ENCODE measurements at regions not wholly inside any gene's neighbourhood (a gene's known extent, or its start where the extent isn't known, plus 50 kb on each side); places are given as distances from the start of the nearest gene placed in this dataset.

- no peak for DNase-seq (ENCODE audit: low spot score)
- intact Hi-C loops (cut with micrococcal nuclease; ENCODE audit: unreplicated experiment) = no loop called here
- Histone ChIP-seq H3K27me3 (replicated peaks; ENCODE audit: insufficient read depth, low read depth, low read length, poor library complexity) (no peaks in the 10 kb centered on the region), H3K9me3 (ENCODE audit: low read depth, low read length, poor library complexity, severe bottlenecking) (no peaks in the 10 kb centered on the region), H3K4me3 (ENCODE audit: low read depth, low read length, poor library complexity, severe bottlenecking) (no peak overlapping the region), H3K27ac (ENCODE audit: low read depth, low read length, poor library complexity, severe bottlenecking) (no peak overlapping the region), H3K36me3 (ENCODE audit: insufficient read depth, low read length, poor library complexity, severe bottlenecking) (no peaks in the 10 kb centered on the region), H3K4me1 (ENCODE audit: insufficient read depth, low read length, poor library complexity, severe bottlenecking) (no peaks in the 10 kb centered on the region)
- BruUV-seq (replicated peaks) = no TSS peak
- CTCF ChIA-PET = no interaction called here
- TF ChIP-seq, protein P1, sequence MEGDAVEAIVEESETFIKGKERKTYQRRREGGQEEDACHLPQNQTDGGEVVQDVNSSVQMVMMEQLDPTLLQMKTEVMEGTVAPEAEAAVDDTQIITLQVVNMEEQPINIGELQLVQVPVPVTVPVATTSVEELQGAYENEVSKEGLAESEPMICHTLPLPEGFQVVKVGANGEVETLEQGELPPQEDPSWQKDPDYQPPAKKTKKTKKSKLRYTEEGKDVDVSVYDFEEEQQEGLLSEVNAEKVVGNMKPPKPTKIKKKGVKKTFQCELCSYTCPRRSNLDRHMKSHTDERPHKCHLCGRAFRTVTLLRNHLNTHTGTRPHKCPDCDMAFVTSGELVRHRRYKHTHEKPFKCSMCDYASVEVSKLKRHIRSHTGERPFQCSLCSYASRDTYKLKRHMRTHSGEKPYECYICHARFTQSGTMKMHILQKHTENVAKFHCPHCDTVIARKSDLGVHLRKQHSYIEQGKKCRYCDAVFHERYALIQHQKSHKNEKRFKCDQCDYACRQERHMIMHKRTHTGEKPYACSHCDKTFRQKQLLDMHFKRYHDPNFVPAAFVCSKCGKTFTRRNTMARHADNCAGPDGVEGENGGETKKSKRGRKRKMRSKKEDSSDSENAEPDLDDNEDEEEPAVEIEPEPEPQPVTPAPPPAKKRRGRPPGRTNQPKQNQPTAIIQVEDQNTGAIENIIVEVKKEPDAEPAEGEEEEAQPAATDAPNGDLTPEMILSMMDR (conservative IDR thresholded peaks at IDR 0.05; ENCODE audit: low read depth, low read length) = no peak
- POLR2A ChIA-PET (ENCODE audit: low non-redundant PET) = no interaction called here
Observed at GRCh38 chr11:97902828-97903227, 1117.9 kb upstream of the CNTN5 start.

- Histone ChIP-seq H3K36me3 (ENCODE audit: insufficient read depth, low read length, poor library complexity, severe bottlenecking) (no peaks in the 10 kb centered on the region), H3K4me1 (ENCODE audit: insufficient read depth, low read length, poor library complexity, severe bottlenecking) (no peaks in the 10 kb centered on the region), H3K9me3 (ENCODE audit: low read depth, low read length, poor library complexity, severe bottlenecking) (no peaks in the 10 kb centered on the region), H3K27ac (ENCODE audit: low read depth, low read length, poor library complexity, severe bottlenecking) (no peak overlapping the region), H3K27me3 (replicated peaks; ENCODE audit: insufficient read depth, low read depth, low read length, poor library complexity) (no peaks in the 10 kb centered on the region), H3K4me3 (ENCODE audit: low read depth, low read length, poor library complexity, severe bottlenecking) (no peak overlapping the region)
- ChIA-PET POLR2A (ENCODE audit: low non-redundant PET) (no interaction called here), CTCF (interaction anchor here (0.5 kb wide), 1 partner anchor 1226 kb away, joined by 5 read pairs; no protein-coding TSS in a partner anchor)
- TF ChIP-seq EZH2 (IDR thresholded peaks at IDR 0.05; ENCODE audit: borderline replicate concordance, low read depth, low read length, poor library complexity, severe bottlenecking) = no peak
- TF ChIP-seq, protein P1 (conservative IDR thresholded peaks at IDR 0.05; ENCODE audit: low read depth, low read length) = no peak
- intact Hi-C loops (cut with micrococcal nuclease; ENCODE audit: unreplicated experiment) = no loop called here
- DNase-seq (ENCODE audit: low spot score) = no peak
- no TSS peak for BruUV-seq (replicated peaks)
Observed at GRCh38 chr11:97905101-97905500, 1115.6 kb upstream of the CNTN5 start.

DNA sequence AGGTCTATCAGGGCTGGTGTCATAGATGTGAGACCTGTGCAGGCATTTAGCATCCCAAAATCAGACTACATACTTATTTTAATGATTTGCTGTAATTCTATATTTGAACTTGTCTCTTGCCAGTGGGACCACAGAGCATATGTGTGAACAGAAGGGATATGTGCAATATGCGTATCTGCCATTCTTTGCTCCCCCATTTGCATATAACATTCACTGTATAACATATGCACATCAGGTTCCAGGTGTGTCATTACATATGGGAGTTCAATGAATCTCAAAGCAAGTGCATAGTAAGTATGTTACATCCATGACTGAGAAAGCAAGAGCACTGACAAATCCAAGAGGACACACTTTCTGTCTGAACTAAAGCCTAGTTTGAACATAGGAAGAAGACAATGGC, 1115.1 kb upstream of the CNTN5 start:
- Histone ChIP-seq H3K36me3 (ENCODE audit: insufficient read depth, low read length, poor library complexity, severe bottlenecking) (no peaks in the 10 kb centered on the region), H3K9me3 (ENCODE audit: low read depth, low read length, poor library complexity, severe bottlenecking) (no peaks in the 10 kb centered on the region), H3K4me1 (ENCODE audit: insufficient read depth, low read length, poor library complexity, severe bottlenecking) (no peaks in the 10 kb centered on the region), H3K27ac (ENCODE audit: low read depth, low read length, poor library complexity, severe bottlenecking) (no peak overlapping the region), H3K4me3 (ENCODE audit: low read depth, low read length, poor library complexity, severe bottlenecking) (no peak overlapping the region), H3K27me3 (replicated peaks; ENCODE audit: insufficient read depth, low read depth, low read length, poor library complexity) (no peaks in the 10 kb centered on the region)
- no peak for DNase-seq (ENCODE audit: low spot score)
- BruUV-seq (replicated peaks) = no TSS peak
- intact Hi-C loops (cut with micrococcal nuclease; ENCODE audit: unreplicated experiment) = no loop called here
- TF ChIP-seq, protein P1 (conservative IDR thresholded peaks at IDR 0.05; ENCODE audit: low read depth, low read length) = no peak
- no peak for TF ChIP-seq EZH2 (IDR thresholded peaks at IDR 0.05; ENCODE audit: borderline replicate concordance, low read depth, low read length, poor library complexity, severe bottlenecking)
- CTCF ChIA-PET = no interaction called here
- POLR2A ChIA-PET (ENCODE audit: low non-redundant PET) = no interaction called here

Data from A673 (cell line).